Bronchial epithelial cell (primary cell): ENCODE measurements at regions not wholly inside any gene's neighbourhood (a gene's known extent, or its start where the extent isn't known, plus 50 kb on each side); places are given as distances from the start of the nearest gene placed in this dataset.
A peak's percentile ranks its signal among the peaks of the same experiment; 100 is the strongest.

Experiments used
- DNase-seq: peaks from one replicate; pipeline ENCODE4 v3.0.0-alpha.2; 2010; ENCODE audit warnings: low read depth
- FAIRE-seq: peaks from 2 replicates; lab custom pipeline; 2011; peaks lifted over from hg19 to GRCh38; lab: Jason Lieb, UNC
- H3K27me3 ChIP-seq: 2 replicates; pipeline ENCODE4 v1.5.1; 2011; ENCODE audit warnings: low read length; ENCODE audit not compliant: control insufficient read depth, insufficient read depth
- H3K36me3 ChIP-seq: 2 replicates; pipeline ENCODE4 v1.5.1; 2011; ENCODE audit warnings: low read length; ENCODE audit not compliant: control insufficient read depth, insufficient read depth
- H3K4me3 ChIP-seq: 2 replicates; pipeline ENCODE4 v1.5.1; 2011; ENCODE audit warnings: mild to moderate bottlenecking, low read depth, low read length, control low read depth
- TF ChIP-seq, protein P1 (sequence below): IDR thresholded peaks from 2 replicates; pipeline ENCODE4 v1.5.1; 2011; ENCODE audit warnings: mild to moderate bottlenecking, moderate library complexity, low read length, control low read depth, inconsistent platforms; ENCODE audit not compliant: insufficient read depth, severe bottlenecking

GRCh38 chr5:34526682-34527305, 129.3 kb upstream of the RAI14 start:
- DNase-seq (no peak), FAIRE-seq (no peak)
- TF ChIP-seq, protein P1, sequence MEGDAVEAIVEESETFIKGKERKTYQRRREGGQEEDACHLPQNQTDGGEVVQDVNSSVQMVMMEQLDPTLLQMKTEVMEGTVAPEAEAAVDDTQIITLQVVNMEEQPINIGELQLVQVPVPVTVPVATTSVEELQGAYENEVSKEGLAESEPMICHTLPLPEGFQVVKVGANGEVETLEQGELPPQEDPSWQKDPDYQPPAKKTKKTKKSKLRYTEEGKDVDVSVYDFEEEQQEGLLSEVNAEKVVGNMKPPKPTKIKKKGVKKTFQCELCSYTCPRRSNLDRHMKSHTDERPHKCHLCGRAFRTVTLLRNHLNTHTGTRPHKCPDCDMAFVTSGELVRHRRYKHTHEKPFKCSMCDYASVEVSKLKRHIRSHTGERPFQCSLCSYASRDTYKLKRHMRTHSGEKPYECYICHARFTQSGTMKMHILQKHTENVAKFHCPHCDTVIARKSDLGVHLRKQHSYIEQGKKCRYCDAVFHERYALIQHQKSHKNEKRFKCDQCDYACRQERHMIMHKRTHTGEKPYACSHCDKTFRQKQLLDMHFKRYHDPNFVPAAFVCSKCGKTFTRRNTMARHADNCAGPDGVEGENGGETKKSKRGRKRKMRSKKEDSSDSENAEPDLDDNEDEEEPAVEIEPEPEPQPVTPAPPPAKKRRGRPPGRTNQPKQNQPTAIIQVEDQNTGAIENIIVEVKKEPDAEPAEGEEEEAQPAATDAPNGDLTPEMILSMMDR, result no peak
- H3K4me3 ChIP-seq, result no peak overlapping the region
- H3K36me3 ChIP-seq, result no peaks in the 10 kb centered on the region
- H3K27me3 ChIP-seq, result no peaks in the 10 kb centered on the region

DNA sequence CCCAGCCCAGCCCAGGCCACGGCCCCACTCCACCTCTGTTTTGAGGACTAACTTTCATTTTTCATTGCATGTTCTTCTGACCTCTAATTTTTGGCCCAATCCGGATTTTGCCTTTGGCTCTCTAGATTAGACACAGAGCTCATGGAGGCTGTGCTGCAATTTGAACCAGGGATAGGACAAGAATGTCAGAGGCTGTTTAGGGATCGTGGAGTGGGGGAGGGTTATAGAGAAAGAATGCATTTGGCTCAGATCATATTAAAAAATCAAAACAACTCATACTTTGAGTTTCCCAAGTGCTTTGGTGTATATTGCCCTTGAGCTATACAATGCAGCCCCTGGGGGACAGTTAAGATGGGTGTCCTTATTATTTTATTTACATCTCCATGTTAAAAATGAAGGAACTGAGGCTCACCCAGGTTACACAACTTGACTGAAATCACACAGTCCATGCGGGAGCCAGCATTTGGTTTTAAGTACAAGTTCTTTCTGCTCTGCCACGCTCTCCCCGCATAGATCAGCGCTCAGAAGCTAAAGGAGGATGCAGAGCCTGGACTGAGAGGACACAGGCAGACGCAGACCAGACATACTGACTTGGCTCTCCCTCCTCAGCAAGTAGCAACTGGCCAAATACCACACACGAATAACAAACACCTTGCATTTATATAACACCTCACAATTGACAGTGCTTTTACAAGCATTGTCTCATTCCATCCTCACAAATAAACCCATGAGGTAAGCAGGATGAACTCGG, 126.4 kb upstream of the RAI14 start:
- FAIRE-seq (no peak), DNase-seq (peak; percentile 90)
- no peaks in the 10 kb centered on the region for H3K27me3 ChIP-seq
- H3K4me3 ChIP-seq, result no peak overlapping the region
- TF ChIP-seq, protein P1, result no peak
- H3K36me3 ChIP-seq, result no peaks in the 10 kb centered on the region

- peak; percentile 62 for DNase-seq
- FAIRE-seq, result no peak
- no peaks in the 10 kb centered on the region for H3K36me3 ChIP-seq
- H3K27me3 ChIP-seq, result no peaks in the 10 kb centered on the region
- TF ChIP-seq, protein P1, result no peak
- H3K4me3 ChIP-seq, result no peak overlapping the region
Measured at GRCh38 chr5:34530637-34531036, 125.5 kb upstream of the RAI14 start.

- no peaks in the 10 kb centered on the region for H3K36me3 ChIP-seq
- TF ChIP-seq, protein P1, result no peak
- no peak overlapping the region for H3K4me3 ChIP-seq
- H3K27me3 ChIP-seq, result no peaks in the 10 kb centered on the region
- no peak for DNase-seq
- FAIRE-seq, result no peak
Measured at GRCh38 chr5:34531751-34532360, 124.3 kb upstream of the RAI14 start.

- Histone ChIP-seq H3K27me3 (no peaks in the 10 kb centered on the region), H3K4me3 (no peak overlapping the region), H3K36me3 (no peaks in the 10 kb centered on the region)
- DNase-seq (peak; percentile 91), FAIRE-seq (no peak)
- TF ChIP-seq, protein P1, result no peak
Measured at GRCh38 chr5:34533582-34534522, 122.3 kb upstream of the RAI14 start.
